DMS153 treated with DMSO at 0.1 percent for 48 hours (cell line): ENCODE measurements at regions not wholly inside any gene's neighbourhood (a gene's known extent, or its start where the extent isn't known, plus 50 kb on each side); places are given as distances from the start of the nearest gene placed in this dataset.
"Not testable (repeated sequence)": the region's sequence is repeated elsewhere in the genome, so short reads cannot be mapped to it uniquely, and the experiment has no call there.

Experiments used
- DNase-seq: peaks from one replicate; lab custom pipeline; 2025; ENCODE audit not compliant: unreplicated experiment; lab: John Stamatoyannopoulos, UW

DNA sequence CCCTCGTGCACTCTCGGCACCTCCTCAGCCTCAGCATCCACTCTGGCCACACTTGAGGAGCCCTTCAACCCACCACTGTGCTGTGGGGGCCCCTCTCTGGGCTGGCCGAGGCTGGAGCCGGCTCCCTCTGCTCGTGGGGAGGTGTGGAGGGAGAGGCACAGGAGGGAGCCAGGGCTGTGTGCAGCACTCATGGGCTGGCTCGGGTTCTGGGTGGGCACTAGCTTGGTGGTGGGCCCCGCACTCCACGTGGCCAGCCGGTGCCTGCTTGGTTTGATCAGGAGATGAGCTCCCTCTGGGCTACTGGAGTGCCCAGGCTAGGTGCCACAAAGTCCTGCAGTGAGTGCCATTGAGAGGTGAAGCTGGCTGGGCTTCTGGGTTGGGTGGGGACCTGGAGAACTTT is 949.4 kb upstream of the GJE1 start:
- no peak for DNase-seq

DNA sequence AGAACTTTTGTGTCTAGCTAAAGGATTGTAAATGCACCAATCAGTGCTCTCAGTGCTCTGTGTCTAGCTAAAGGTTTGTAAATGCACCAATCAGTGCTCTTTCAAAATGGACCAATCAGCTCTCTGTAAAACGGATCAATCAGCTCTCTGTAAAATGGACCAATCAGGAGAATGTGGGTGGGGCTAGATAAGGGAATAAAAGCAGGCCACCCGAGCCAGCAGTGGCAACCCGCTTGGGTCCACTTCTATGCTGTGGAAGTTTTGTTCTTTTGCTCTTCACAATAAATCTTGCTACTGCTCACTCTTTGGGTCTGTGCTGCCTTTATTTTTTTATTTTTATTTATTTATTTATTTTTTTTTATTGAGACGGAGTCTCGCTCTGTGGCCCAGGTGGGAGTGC is 957.3 kb upstream of the GJE1 start:
- not testable (repeated sequence) for DNase-seq

DNA sequence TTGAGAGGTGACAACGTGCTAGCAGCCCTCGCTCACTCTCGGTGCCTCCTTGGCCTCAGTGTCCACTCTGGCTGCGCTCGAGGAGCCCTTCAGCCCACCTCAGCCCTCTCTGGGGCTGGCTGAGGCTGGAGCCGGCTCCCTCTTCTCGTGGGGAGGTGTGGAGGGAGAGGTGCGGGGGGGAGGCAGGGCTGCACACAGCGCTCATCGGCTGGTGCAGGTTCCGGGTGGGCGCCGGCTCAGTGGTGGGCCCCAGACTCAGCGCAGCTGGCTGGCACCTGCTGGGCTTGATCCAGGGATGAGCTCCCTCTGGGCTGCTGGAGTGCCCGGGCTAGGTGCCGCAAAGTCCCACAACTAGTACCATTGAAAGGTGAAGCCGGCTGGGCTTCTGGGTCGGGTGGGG is 957.8 kb upstream of the GJE1 start:
- no peak for DNase-seq

DNA sequence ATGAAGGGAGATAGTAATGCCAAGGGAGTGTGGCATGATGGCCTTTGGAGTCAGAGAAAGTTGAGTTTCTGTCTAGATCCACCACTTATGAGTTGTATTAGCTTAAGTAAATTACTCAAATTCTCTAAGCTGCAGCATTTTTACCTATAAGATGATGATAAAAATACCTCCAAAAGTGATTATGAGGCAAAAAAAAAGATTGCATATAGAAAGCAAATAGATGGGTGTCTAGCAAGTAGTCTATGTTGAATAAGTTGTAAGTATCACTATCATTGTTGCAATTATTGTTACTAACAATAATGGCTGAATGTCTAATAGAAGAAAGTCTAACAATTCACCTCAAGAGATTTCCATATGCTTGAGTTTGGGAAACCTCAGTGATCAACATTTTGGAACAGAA is 959.2 kb upstream of the GJE1 start:
- no peak for DNase-seq

DNA sequence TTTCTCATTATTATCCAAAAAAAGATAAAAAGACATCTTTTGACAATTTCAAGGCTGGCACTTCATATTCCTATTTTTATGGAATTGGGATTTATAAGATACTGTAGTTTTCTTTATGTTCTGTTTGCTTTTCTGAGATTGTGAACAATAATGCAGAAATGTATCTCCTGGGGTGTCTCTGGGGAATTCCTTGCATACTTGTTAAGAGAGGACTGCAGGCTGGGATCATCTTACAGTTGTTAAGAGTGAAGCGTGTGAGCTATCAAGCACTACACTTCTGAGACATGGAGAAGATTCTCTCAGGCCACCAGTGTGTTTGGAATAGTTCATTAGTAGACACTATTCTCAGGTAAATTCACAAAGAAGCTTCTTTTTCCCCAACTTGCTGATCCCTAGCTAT is 963.3 kb upstream of the GJE1 start:
- no peak for DNase-seq

DNA sequence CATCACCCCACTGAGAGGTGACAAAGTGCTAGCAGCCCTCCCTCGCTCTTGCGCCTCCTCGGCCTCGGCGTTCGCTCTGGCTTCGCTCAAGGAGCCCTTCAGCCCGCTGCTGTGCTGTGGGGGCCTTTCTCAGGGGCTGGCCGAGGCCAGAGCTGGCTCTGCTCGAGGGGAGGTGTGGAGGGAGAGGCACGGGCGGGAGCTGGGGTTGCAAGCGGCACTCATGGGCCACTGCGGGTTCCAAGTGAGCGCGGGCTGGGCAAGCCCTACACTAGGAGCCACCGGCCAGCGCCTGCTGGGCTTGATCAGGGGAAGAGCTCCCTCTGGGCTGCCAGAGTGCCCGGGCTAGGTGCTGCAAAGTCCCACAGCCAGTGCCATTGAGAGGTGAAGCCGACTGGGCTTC is 964.8 kb upstream of the GJE1 start:
- DNase-seq, result no peak

DNA sequence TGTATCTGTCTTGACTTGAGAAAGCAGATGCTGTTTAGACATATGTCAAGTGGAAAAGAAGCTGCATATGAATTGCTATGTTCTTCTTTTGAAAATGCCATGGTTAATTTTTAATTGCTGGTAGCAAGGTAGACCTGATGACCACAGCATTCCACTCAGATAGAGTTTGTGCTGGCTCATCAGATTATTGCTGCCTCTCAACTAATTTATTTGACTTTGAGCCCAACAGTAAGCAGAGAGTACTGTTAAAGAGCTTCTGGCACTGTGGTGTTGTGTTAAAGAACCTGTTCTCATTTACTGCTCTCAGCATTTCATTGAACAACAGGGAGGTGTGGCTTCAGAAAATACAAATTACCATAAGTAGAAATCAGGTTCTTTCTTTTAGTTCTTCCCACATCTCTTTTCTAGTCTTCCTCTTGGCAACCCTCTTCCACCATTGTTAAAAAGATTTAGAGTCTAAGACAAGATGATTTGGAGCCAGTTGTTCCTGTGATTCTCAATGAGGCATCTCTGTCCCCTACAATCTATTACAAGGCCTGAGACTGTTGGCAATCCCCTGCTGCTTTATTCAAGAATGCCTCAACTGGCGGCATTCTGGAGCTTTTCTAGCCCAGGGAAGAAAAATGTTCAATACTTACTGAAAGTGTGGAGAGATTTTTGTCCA is 967.6 kb upstream of the GJE1 start:
- DNase-seq, result no peak

DNA sequence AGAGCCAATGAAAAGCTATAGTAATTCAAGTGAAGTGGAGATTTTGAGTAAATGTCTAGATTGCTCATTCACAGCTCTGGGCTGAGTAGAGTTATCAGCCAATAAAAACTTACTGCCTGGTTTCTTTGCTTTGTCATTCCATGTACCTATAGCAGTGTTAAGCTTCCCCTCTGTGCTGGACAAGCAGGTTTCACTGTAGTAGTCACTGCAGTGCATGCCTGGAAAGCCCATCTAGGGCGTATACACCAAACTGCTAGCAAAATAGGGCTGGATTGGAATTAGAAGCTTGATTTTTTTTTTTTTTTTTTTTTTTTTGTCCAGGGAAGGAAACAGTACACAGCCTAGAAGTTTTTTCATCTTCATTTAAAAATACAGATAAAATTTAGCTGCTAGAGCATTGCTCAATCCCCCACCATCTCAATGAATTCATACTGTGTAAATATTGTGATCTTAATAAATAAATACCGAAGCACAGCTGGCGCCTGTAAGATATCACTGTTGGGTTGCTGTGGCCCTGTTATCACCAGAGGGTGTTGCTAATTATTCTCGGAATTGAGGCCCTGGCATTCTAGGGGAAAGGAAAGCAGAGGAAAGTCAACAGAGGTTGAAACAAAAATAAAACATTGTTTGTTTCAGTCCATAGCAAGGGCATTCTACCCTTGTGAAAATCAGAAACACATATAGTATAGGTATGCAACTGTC is 968.5 kb upstream of the GJE1 start:
- DNase-seq, result no peak

DNA sequence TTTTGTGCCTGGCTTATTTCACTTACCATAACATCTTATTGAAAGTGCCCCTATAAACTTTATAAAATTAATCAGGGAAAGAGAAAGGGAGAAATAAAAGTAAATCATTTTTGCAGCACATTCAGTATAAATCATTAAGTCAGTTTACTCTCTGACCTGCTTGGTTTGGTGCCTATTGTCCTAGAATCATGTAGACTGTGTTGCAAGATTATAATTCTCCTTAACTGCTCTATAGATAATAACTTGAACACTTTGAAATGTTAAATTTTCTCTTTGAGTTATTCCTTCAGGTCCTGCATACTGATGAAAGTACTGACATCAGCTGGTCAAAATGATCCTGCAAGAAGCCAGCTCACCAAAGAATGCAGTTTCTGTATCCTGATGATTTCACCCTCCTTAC is 969.6 kb upstream of the GJE1 start:
- no peak for DNase-seq

DNA sequence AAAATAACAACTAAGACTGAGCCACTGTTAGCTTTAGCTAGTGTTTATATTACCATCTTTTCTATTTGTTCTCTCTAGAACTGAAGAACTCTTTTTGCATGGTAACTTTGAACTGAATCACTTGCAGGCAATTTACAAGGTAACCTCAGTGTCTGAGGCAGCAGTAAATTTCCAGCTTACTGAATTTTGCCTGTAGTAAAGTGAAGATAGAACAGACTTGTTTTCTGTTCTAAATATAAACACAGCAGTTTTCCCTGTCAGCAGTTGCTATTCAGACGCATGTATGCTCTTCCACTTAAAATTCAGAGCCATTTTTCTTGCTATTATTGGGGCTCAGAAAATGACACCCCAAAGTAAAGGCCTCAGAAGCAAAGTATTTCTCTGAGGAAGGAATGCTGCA is 974.0 kb upstream of the GJE1 start:
- DNase-seq, result no peak

DNA sequence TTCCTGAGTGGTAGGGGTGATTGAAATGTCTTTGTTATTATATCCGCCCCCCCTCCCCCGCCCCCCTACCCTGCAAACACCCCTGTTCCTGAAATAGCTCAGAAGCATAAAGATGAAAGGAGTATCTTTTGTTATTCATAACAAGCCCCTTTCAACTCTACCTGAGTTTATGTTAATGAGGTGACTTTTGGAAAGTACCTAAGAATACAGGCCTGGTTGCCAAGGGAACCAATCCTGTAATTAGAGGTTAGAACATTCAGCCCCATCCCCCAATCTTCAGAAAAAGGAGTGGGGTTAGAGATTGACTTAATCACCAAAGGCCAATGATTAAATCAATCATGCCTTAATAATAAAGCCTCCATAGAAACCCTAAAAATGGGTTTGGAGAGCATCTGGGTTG is 979.2 kb upstream of the GJE1 start:
- no peak for DNase-seq

DNA sequence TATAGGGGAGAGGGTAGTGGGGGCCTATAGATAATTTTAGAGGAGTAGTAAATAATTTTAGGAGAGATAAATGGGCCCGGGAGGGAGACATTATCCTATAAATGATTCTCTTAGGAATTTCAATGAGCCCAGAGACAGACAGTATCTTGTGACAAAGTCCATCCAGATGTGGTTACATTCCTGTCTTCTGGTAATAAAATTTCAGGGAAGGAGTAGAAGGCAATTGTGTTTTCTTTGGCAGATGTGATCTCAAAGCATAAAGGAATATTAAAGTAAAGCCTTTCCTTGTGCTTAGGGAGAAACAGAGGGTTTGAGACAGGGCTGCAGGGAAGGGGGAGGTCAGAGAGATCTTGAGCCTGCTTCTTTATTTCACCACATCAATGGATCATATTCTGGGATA is 979.8 kb upstream of the GJE1 start:
- DNase-seq, result no peak

DNA sequence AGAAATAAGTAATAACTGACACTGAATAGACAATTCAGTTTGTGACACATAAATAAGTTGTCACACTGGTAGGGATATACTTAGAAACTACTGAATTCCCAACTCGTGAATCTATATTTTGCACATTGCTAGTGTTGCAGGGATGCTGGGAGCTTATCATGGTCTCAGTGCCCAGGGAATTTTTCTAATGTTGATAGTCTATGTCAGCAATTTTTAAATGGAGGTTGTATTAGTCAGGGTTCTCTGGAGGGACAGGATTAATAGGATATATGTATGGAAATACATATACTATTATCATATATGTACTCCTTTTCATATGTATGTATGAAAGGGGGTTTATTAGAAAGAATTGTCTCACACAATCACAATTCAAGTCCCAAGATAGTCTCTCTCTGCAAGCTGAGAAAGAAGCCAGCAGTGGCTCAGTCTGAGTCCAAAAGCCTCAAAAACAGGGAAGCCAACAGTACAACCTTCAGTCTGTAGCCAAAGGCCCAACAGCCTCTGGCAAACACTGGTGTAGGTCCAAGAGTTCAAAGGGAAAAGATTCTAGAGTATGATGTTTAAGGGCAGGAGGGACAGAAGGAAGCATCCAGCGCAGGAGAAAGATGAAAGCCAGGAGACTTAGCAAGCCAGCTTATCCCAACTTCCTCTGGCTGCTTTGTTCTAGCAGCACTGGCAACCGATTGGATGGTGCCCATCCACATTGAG is 980.9 kb upstream of the GJE1 start:
- no peak for DNase-seq

DNA sequence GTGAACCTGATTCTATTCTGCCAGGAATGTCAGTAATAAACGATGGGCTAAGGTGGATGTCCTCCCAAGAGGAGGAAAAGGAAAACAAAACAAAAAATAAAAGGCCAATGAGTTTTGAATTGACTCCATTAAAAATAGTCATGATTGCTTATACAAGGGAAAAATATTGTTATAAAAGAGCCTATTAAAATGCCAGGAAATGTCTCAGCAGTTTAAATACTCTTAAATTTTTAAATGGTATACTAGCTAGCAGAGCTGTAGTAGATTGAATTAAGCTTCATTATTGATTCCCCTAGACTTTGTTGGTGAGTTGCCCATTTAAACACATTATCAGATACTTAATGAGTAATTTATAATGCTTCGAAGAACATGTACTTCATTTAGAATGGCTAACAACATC is 990.9 kb upstream of the GJE1 start:
- DNase-seq, result no peak

DNA sequence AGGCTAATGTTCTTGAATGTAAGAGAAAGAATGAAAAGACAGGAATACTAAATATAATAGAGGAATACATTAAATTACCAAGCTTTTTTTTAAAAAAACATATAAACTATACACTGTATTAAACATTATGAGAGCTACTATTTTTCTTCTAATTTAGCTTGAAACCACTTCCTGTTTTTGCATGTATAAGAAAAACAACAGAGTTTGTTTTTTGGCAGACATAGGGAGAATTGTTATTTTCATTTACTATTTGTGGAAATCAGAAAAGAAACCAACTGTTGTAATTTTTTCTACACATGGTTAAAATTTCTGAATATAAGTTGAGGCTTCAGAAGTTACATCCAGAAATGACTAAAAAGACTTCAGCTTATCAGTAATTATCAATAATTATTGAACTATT is 991.8 kb upstream of the GJE1 start:
- DNase-seq, result no peak

DNA sequence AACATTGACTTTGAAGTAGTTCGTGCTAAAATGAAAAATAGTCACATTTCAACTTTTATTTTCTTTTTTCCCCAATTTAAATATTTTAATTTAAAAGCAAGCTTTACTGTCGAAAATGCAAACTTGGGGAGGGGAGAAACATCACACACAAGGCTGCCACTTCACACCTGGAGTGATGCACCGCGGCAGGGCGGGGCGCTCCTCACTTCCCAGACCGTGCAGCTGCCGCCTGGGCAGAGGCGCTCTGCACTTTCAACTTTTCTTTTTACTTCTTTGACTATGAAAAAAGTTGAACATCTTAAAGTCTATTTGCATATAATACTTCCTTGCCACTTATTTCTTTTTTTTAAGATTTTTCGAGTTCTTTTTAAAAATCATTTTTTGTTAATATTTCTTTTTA is 993.3 kb upstream of the GJE1 start:
- no peak for DNase-seq

DNA sequence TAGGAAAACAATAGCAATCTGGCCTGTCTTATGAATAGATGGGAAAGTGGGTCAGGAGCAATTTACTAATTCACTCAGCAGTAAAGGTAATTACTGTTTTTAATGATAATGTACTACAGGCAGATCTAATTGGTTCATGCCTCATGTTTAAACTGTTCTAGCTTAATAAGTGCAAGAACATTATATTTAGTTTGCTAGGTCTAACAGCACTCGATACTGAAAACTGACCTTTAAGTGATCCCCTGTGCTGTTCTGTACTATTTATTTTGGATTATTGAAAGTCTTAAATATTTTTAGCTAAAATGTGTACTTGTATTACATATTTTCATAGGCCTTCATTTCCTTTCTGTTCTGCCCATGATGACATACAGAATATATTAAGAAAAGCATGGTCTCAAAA is 998.0 kb upstream of the GJE1 start:
- no peak for DNase-seq

DNA sequence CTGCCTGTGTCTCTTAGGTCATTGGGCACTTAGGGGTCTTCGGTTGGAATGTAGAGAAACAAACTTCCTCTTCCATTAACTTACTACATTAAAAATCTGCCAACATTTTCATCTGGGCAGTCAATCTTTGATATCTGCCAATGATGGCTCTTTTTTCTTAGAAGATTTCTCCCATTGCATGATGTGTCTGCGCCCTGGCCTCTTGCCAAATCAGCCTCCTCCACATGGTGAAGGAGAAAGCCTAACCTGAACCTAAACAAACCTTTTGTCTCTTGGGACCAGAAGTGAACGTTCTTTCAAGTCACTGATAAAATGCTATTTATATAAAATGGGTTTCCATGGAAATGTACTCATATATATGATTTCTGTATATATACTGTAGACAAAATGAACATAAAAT is 998.9 kb upstream of the GJE1 start:
- no peak for DNase-seq

DNA sequence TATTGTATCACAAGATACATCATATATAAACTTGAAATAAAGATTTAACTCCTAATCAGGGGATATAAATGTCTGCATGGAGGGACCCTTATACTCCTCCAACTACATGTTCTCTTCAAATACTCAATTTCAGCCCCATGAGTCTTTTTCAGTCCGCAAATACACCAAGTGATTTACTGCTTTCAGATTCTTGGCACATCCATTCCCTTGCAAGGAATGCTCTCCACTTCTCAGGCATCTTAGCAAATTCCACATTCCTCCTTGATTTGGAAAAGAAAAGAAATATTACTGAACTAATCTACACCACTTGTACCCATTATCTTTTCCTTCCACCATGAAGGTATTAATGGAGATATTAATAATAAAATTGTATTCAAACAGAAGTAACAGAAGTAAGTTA is 999.4 kb upstream of the GJE1 start:
- DNase-seq, result no peak

DNA sequence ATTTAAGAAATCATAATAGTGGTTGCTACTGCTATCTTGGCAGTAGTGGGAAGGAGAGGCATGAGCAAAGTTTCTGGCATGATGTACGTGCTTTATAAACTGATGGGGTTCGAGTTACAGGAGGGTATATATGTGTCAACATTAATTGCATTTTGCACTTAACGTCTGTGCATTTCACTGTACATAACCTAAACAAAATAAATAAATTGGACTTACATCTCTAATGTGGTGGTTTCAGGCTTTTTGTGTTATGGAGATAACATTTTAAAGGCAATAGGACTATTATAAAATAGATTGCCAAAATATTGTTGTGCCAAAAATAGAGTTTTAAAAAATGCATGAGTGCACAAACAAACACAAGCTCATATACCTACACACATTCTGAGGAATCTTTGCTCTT is 1001.1 kb upstream of the GJE1 start:
- DNase-seq, result no peak

DNA sequence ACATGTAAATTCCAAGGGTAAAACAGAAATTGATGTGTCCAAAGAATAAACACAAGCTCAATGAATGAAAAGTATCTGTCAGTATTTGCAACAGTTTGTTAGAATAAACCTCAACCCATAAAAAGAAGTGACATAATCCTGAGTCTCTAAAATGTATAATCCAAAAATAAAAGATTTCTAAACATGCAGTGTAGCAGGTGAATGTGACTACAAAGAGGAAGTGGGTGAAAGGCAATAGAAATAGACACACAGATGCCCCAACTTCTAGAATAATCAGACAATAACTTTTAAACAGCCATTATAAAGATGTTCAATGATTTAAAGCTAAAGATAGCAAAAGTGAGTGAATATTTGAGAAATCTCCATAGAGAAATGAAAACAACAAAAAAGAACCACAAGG is 1009.2 kb upstream of the GJE1 start:
- no peak for DNase-seq

DNA sequence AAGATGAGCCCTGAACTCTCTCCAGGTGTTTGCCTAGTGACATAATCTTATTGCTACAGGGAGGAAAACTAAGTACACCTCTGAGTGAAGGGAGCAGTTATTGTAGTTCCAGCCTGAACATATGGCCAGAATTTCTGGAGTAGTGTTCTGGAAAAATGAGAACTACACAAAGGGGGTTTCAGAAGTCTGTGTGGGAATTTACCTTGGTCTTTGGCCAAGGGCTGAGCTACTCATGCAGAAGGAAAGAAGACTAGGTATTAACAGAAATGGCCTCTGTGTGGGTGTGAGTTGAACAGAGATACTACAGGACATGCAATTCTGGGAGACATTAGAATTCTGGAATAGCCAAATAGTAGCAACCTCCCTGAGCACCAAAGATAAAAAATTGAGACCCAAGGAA is 1009.7 kb upstream of the GJE1 start:
- no peak for DNase-seq

DNA sequence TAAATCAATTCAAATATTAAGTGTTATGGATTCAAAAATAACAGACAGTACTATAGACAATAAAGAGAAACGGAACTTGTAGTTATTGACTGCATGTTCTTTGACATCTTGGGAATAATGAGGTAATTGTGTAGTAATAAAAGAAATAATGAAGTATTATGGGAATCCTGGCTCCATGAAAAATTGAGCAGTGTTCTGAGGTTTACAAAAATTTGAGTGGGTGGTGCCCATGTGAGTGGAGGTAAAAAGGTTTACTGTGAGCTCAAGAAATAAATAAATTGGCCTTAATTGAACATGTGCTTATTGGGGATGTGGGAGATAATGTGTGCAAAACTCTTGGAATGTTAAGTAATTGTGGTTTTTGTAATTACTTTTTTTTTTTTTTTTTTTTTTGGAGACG is 1013.7 kb upstream of the GJE1 start:
- DNase-seq, result no peak
